Suppressor macrophage (primary cell): ENCODE measurements at regions not wholly inside any gene's neighbourhood (a gene's known extent, or its start where the extent isn't known, plus 50 kb on each side); places are given as distances from the start of the nearest gene placed in this dataset.
A peak's percentile ranks its signal among the peaks of the same experiment; 100 is the strongest.

Experiments
- DNase-seq, 4 experiments: peaks; one replicate each; pipeline ENCODE4 v3.0.0-alpha.2; 2020 to 2022

- no peak for DNase-seq
These were observed 161.4 kb downstream of the WT1 start for GRCh38 chr11:32273931-32274330.

GRCh38 chr11:32279672-32280071 is 155.7 kb downstream of the WT1 start:
- DNase-seq = no peak

- no peak for DNase-seq
These were observed 155.0 kb downstream of the WT1 start for GRCh38 chr11:32280339-32280738.

GRCh38 chr11:32288276-32288675 is 147.1 kb downstream of the WT1 start:
- no peak for DNase-seq

- DNase-seq = no peak
These were observed 145.6 kb downstream of the WT1 start for GRCh38 chr11:32289701-32290100.

GRCh38 chr11:32290783-32291182 is 144.6 kb downstream of the WT1 start:
- no peak for DNase-seq

GRCh38 chr11:32297611-32298011 is 137.7 kb downstream of the WT1 start:
- DNase-seq = peak; percentile 13 to 41 (median 24)

- DNase-seq = no peak
These were observed 132.5 kb downstream of the WT1 start for GRCh38 chr11:32302826-32303225.

GRCh38 chr11:32304521-32304920 is 130.8 kb downstream of the WT1 start:
- no peak for DNase-seq

- DNase-seq = no peak
These were observed 129.9 kb downstream of the WT1 start for GRCh38 chr11:32305460-32305859.

- DNase-seq = no peak
These were observed 127.9 kb downstream of the WT1 start for GRCh38 chr11:32307471-32307870.

- no peak for DNase-seq
These were observed 127.4 kb downstream of the WT1 start for GRCh38 chr11:32307913-32308312.

GRCh38 chr11:32309530-32310213 is 125.7 kb downstream of the WT1 start:
- no peak for DNase-seq

GRCh38 chr11:32310214-32310601 is 125.1 kb downstream of the WT1 start:
- DNase-seq = no peak

GRCh38 chr11:32311346-32312065 is 123.8 kb downstream of the WT1 start:
- no peak for DNase-seq

GRCh38 chr11:32312206-32312817 is 123.0 kb downstream of the WT1 start:
- no peak for DNase-seq

GRCh38 chr11:32312865-32313403 is 122.4 kb downstream of the WT1 start:
- DNase-seq = peak; percentile 71 to 85 (median 80)

- no peak for DNase-seq
These were observed 121.9 kb downstream of the WT1 start for GRCh38 chr11:32313477-32313876.

GRCh38 chr11:32315121-32315520 is 120.2 kb downstream of the WT1 start:
- DNase-seq = no peak

- DNase-seq = no peak
These were observed 119.1 kb downstream of the WT1 start for GRCh38 chr11:32316232-32316631.

GRCh38 chr11:32316858-32317642 is 118.3 kb downstream of the WT1 start:
- DNase-seq = no peak

- DNase-seq = no peak
These were observed 117.7 kb downstream of the WT1 start for GRCh38 chr11:32317643-32318042.
